OCI-LY1 (cell line): ENCODE measurements at regions not wholly inside any gene's neighbourhood (a gene's known extent, or its start where the extent isn't known, plus 50 kb on each side); places are given as distances from the start of the nearest gene placed in this dataset.

Source experiments
- H2AFZ ChIP-seq: fragments of 200-600 bp; sonication (generic), shearing (Covaris generic); 2 replicates; pipeline ENCODE4 v1.6.0; 2014; ENCODE audit warnings: antibody characterized with exemption, mild to moderate bottlenecking, low read length
- H3F3A ChIP-seq: fragments of 200-600 bp; sonication (generic), shearing (Covaris generic); 2 replicates; pipeline ENCODE4 v1.6.0; 2014; ENCODE audit warnings: mild to moderate bottlenecking, antibody characterized with exemption, low read length, moderate library complexity; ENCODE audit not compliant: insufficient read depth
- H3K27ac ChIP-seq: fragments of 200-600 bp; sonication (generic); 2 replicates; pipeline ENCODE4 v1.5.1; 2014; ENCODE audit warnings: low read length, mixed run types, mild to moderate bottlenecking, low read depth; ENCODE audit not compliant: poor library complexity, severe bottlenecking
- H3K27me3 ChIP-seq: fragments of 200-600 bp; sonication (generic); 2 replicates; pipeline ENCODE4 v1.6.0; 2014; ENCODE audit warnings: antibody characterized with exemption, mild to moderate bottlenecking, low read length, moderate library complexity; ENCODE audit not compliant: insufficient read depth
- H3K36me3 ChIP-seq: fragments of 200-600 bp; sonication (generic); 2 replicates; pipeline ENCODE4 v1.6.1; 2014; ENCODE audit warnings: mild to moderate bottlenecking, antibody characterized with exemption, low read length, moderate library complexity, mixed read lengths; ENCODE audit not compliant: insufficient read depth
- H3K4me1 ChIP-seq: fragments of 200-600 bp; sonication (generic); 2 replicates; pipeline ENCODE4 v1.5.1; 2014; ENCODE audit warnings: mild to moderate bottlenecking, low read length, moderate library complexity; ENCODE audit not compliant: insufficient read depth, severe bottlenecking
- H3K4me2 ChIP-seq: fragments of 200-600 bp; sonication (generic), shearing (Covaris generic); 2 replicates; pipeline ENCODE4 v1.6.1; 2014; ENCODE audit warnings: low read length
- H3K4me3 ChIP-seq: fragments of 200-600 bp; sonication (generic); 2 replicates; pipeline ENCODE4 v1.5.1; 2014; ENCODE audit warnings: low read length, low read depth, mild to moderate bottlenecking, mixed read lengths; ENCODE audit not compliant: poor library complexity, severe bottlenecking
- H3K79me2 ChIP-seq: fragments of 200-600 bp; shearing (Covaris generic); 2 replicates; pipeline ENCODE4 v1.6.1; 2016; ENCODE audit warnings: mixed run types, low read length, mixed read lengths; ENCODE audit not compliant: insufficient read depth
- H3K9ac ChIP-seq: fragments of 200-600 bp; sonication (generic), shearing (Covaris generic); 2 replicates; pipeline ENCODE4 v1.6.1; 2014; ENCODE audit warnings: mild to moderate bottlenecking, low read length, mixed read lengths
- H3K9me2 ChIP-seq: fragments of 200-600 bp; sonication (generic), shearing (Covaris generic); 2 replicates; pipeline ENCODE4 v1.6.1; 2014; ENCODE audit warnings: low read depth, mild to moderate bottlenecking, low read length, mixed read lengths
- H3K9me3 ChIP-seq: fragments of 200-600 bp; shearing (Covaris generic); 2 replicates; pipeline ENCODE4 v1.6.1; 2014; ENCODE audit warnings: low read length, mixed read lengths
- H4K20me1 ChIP-seq: fragments of 200-600 bp; sonication (generic), shearing (Covaris generic); 2 replicates; pipeline ENCODE4 v1.6.0; 2016; ENCODE audit warnings: mild to moderate bottlenecking, low read length; ENCODE audit not compliant: insufficient read depth
- EZH2 ChIP-seq: fragments of 200-600 bp; sonication (generic), shearing (Covaris generic); IDR thresholded peaks from 2 replicates; pipeline ENCODE4 v1.8.0; 2017; ENCODE audit warnings: borderline replicate concordance, mixed run types, mild to moderate bottlenecking, antibody characterized with exemption, low read length, moderate library complexity, mixed read lengths
- TF ChIP-seq, protein P1 (sequence below): fragments of 200-600 bp; sonication (generic), shearing (Covaris generic); IDR thresholded peaks from 2 replicates; pipeline ENCODE4 v1.5.1; 2017; ENCODE audit warnings: mild to moderate bottlenecking, antibody characterized with exemption, low read length, moderate library complexity, mixed read lengths

DNA sequence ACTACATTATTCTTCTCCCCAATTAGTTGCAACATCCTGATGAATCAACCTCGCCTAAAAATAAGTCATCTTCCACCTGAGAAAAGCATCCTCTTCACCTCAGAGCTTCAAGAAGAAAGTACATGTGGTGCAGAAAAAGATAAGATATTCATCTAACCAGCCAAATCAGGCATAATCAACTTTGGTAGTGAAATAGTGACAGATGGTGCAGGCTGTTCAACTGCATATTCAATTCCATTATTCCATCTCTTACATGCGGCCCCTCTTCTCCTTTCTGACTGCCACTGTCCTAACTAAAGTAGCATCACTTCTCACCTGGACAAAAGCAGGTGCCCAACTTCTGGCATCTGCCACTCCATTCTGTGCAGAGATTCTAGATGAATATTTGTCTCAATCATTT lies 148.4 kb upstream of the STEAP1 start:
- no peaks in the 10 kb centered on the region for H4K20me1 ChIP-seq
- no peak for TF ChIP-seq EZH2
- TF ChIP-seq, protein P1, sequence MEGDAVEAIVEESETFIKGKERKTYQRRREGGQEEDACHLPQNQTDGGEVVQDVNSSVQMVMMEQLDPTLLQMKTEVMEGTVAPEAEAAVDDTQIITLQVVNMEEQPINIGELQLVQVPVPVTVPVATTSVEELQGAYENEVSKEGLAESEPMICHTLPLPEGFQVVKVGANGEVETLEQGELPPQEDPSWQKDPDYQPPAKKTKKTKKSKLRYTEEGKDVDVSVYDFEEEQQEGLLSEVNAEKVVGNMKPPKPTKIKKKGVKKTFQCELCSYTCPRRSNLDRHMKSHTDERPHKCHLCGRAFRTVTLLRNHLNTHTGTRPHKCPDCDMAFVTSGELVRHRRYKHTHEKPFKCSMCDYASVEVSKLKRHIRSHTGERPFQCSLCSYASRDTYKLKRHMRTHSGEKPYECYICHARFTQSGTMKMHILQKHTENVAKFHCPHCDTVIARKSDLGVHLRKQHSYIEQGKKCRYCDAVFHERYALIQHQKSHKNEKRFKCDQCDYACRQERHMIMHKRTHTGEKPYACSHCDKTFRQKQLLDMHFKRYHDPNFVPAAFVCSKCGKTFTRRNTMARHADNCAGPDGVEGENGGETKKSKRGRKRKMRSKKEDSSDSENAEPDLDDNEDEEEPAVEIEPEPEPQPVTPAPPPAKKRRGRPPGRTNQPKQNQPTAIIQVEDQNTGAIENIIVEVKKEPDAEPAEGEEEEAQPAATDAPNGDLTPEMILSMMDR: no peak
- H3K9ac ChIP-seq: no peak overlapping the region
- H3K27ac ChIP-seq: no peak overlapping the region
- H3K4me2 ChIP-seq: no peak overlapping the region
- no peaks in the 10 kb centered on the region for H3K9me3 ChIP-seq
- H3K27me3 ChIP-seq: no peaks in the 10 kb centered on the region; the same call in 1 of the 2 replicates
- no peak overlapping the region for H2AFZ ChIP-seq
- no peaks in the 10 kb centered on the region for H3K79me2 ChIP-seq
- H3K36me3 ChIP-seq: no peaks in the 10 kb centered on the region
- H3K9me2 ChIP-seq: no peaks in the 10 kb centered on the region
- H3K4me1 ChIP-seq: no peaks in the 10 kb centered on the region
- H3F3A ChIP-seq: no peaks in the 10 kb centered on the region
- no peak overlapping the region for H3K4me3 ChIP-seq

DNA sequence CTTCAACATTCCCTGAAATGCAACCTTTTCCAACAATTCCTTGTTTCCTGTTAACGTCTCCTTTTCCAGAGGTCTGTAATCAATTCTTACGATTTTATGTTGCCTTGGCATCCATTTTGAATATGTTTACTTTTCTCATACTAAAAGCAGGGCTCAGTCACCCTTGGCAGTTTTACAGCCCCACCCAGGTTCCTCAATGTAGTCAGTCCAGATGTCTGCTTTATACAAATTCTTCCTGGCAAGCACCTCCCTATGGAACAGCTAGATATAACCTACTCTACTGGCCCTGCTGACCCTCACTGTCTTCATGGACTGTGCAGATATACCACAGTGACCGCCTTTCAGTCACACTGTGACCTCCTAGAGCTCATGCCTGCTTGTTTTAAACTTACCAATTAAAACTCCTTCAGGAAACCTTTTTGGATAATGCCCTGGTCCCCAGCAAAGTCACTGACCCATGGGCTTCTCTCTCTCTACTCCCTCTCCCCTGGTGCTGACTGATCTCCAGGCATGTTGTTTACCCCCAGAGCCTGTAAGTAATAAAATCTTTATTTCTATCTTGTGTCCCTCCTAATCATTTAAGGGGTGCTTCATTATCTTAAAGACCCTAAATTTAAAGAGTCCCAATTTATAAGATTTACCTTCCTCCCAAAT lies 147.1 kb upstream of the STEAP1 start:
- Histone ChIP-seq H3K9me2 (no peaks in the 10 kb centered on the region), H3K36me3 (no peaks in the 10 kb centered on the region), H2AFZ (no peak overlapping the region), H3K4me3 (no peak overlapping the region), H3K27me3 (no peaks in the 10 kb centered on the region; the same call in 1 of the 2 replicates), H4K20me1 (no peaks in the 10 kb centered on the region), H3K27ac (no peak overlapping the region), H3K9ac (no peak overlapping the region), H3K4me1 (no peaks in the 10 kb centered on the region), H3K9me3 (no peaks in the 10 kb centered on the region), H3F3A (no peaks in the 10 kb centered on the region), H3K4me2 (no peak overlapping the region), H3K79me2 (no peaks in the 10 kb centered on the region)
- TF ChIP-seq, protein P1: no peak
- no peak for TF ChIP-seq EZH2

DNA sequence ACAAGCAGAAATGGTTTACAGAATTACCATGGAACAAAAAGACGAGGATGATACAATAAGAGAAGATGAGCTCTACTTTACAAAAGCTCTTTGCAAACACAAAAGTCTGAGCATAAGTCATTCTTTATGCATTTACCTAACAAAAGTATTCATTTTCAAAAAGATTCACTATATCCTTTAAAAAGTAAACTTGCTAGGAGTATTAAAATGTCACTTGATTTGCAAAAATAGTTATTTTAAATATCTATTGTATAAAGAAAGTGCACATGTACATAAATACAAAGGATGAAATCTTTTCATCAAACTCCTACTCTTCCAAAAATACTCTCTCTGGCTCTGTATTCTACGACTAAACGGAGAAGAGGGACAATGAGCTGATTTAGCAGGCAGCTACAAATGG lies 146.4 kb upstream of the STEAP1 start:
- no peaks in the 10 kb centered on the region for H3F3A ChIP-seq
- H3K4me1 ChIP-seq: no peaks in the 10 kb centered on the region
- no peaks in the 10 kb centered on the region for H4K20me1 ChIP-seq
- no peaks in the 10 kb centered on the region for H3K36me3 ChIP-seq
- H3K9me2 ChIP-seq: no peaks in the 10 kb centered on the region
- no peak overlapping the region for H3K4me2 ChIP-seq
- no peak overlapping the region for H2AFZ ChIP-seq
- no peak overlapping the region for H3K9ac ChIP-seq
- no peaks in the 10 kb centered on the region for H3K79me2 ChIP-seq
- H3K27ac ChIP-seq: no peak overlapping the region
- no peak for TF ChIP-seq EZH2
- TF ChIP-seq, protein P1: no peak
- no peaks in the 10 kb centered on the region for H3K9me3 ChIP-seq
- H3K27me3 ChIP-seq: no peaks in the 10 kb centered on the region; the same call in 1 of the 2 replicates
- H3K4me3 ChIP-seq: no peak overlapping the region
